Tibial artery (tissue), 4 donors: ENCODE measurements at regions not wholly inside any gene's neighbourhood (a gene's known extent, or its start where the extent isn't known, plus 50 kb on each side); places are given as distances from the start of the nearest gene placed in this dataset.

Source experiments
- DNase-seq, 2 donors: peaks; one replicate each; pipeline ENCODE4 v3.0.0-alpha.2; 2019
- H3K27ac ChIP-seq, 2 donors: fragments of 200-600 bp; sonication (generic) in 1 of 2; 1 replicate in 1 of 2; 2 replicates in 1 of 2; pipeline ENCODE4 v1.5.1; 2018 to 2019; ENCODE audit warnings: mild to moderate bottlenecking in 1 of 2
- H3K27me3 ChIP-seq, 2 donors: fragments of 200-600 bp; sonication (generic) in 1 of 2; one replicate each; pipeline versions ENCODE4 v1.5.1 to v1.6.0; 2016 to 2019
- H3K36me3 ChIP-seq, 3 donors: fragments of 200-600 bp; sonication (generic) in 2 of 3; one replicate each; pipeline ENCODE4 v1.5.1; 2016 to 2019; ENCODE audit warnings: mild to moderate bottlenecking in 2 of 3
- H3K4me1 ChIP-seq, 4 donors: fragments of 200-600 bp; sonication (generic) in 2 of 4; 1 replicate in 3 of 4; 2 replicates in 1 of 4; pipeline ENCODE4 v1.5.1; 2016 to 2019
- H3K4me3 ChIP-seq, 2 donors: fragments of 200-600 bp; sonication (generic) in 1 of 2; 1 replicate in 1 of 2; 2 replicates in 1 of 2; pipeline ENCODE4 v1.5.1; 2018 to 2019; ENCODE audit warnings: mild to moderate bottlenecking in 2 of 2
- H3K9me3 ChIP-seq, 3 donors: fragments of 200-600 bp; sonication (generic) in 1 of 3; one replicate each; pipeline ENCODE4 v1.5.1; 2016 to 2019
- CTCF ChIP-seq, 2 experiments: fragments of 200-600 bp in 1 of 2; fragments of 450-650 bp in 1 of 2; IDR thresholded peaks; one replicate each; pipeline ENCODE4 v1.5.1; 2017 to 2019; ENCODE audit warnings: antibody characterized with exemption in 2 of 2, mild to moderate bottlenecking in 1 of 2, moderate library complexity in 1 of 2
- intact Hi-C: fragments of 100-400 bp; cut with DNase I; formaldehyde crosslinking; loops from one replicate; pipeline ENCODE4 v1.15.0; 2023; ENCODE audit warnings: low total_unique reads

GRCh38 chr1:94653454-94653853, 111.9 kb upstream of the F3 start:
- no peak for TF ChIP-seq CTCF (IDR thresholded peaks at IDR 0.05)
- Histone ChIP-seq H3K4me1 (peaks cover 0 to 21% (median 8%) of the 10 kb centered on the region in 4 donors), H3K27ac (no peak overlapping the region), H3K4me3 (no peak overlapping the region), H3K27me3 (no peaks in the 10 kb centered on the region), H3K9me3 (no peaks in the 10 kb centered on the region), H3K36me3 (no peaks in the 10 kb centered on the region)
- intact Hi-C loops, result no loop called here
- no peak for DNase-seq

- no peaks in the 10 kb centered on the region for H3K9me3 ChIP-seq
- intact Hi-C loops, result no loop called here
- no peaks in the 10 kb centered on the region for H3K36me3 ChIP-seq
- H3K4me1 ChIP-seq, result peaks cover 0 to 28% (median 11%) of the 10 kb centered on the region in 4 donors
- H3K27me3 ChIP-seq, result no peaks in the 10 kb centered on the region
- DNase-seq, result no peak
- H3K4me3 ChIP-seq, result no peak overlapping the region
- no peak overlapping the region for H3K27ac ChIP-seq
- TF ChIP-seq CTCF (IDR thresholded peaks at IDR 0.05), result no peak
These were observed 109.5 kb upstream of the F3 start for GRCh38 chr1:94651076-94651475.

- no peak overlapping the region for H3K27ac ChIP-seq
- no peaks in the 10 kb centered on the region for H3K9me3 ChIP-seq
- no peak for TF ChIP-seq CTCF (IDR thresholded peaks at IDR 0.05)
- DNase-seq, result no peak
- no peaks in the 10 kb centered on the region for H3K36me3 ChIP-seq
- no peak overlapping the region for H3K4me3 ChIP-seq
- peaks cover 0 to 28% (median 11%) of the 10 kb centered on the region in 4 donors for H3K4me1 ChIP-seq
- intact Hi-C loops, result no loop called here
- no peaks in the 10 kb centered on the region for H3K27me3 ChIP-seq
These were observed 108.7 kb upstream of the F3 start for GRCh38 chr1:94650301-94650700.

GRCh38 chr1:94648225-94649007, 106.9 kb upstream of the F3 start:
- no peaks in the 10 kb centered on the region for H3K9me3 ChIP-seq
- peak overlapping the region; percentile 68 to 74 for H3K27ac ChIP-seq
- no peak for TF ChIP-seq CTCF (IDR thresholded peaks at IDR 0.05)
- H3K4me3 ChIP-seq, result peak overlapping the region in 1 of 2 donors; percentile 8
- no peaks in the 10 kb centered on the region for H3K36me3 ChIP-seq
- H3K4me1 ChIP-seq, result peaks cover 0 to 19% (median 8%) of the 10 kb centered on the region in 4 donors
- peak; percentile 90 to 91 for DNase-seq
- intact Hi-C loops, result loop anchor here (10.0 kb wide), 1 partner anchor 146 kb away; no protein-coding TSS in a partner anchor
- no peaks in the 10 kb centered on the region for H3K27me3 ChIP-seq

GRCh38 chr1:94646786-94647555, 105.4 kb upstream of the F3 start:
- intact Hi-C loops, result loop anchor here (10.0 kb wide), 1 partner anchor 148 kb away; no protein-coding TSS in a partner anchor
- no peaks in the 10 kb centered on the region for H3K9me3 ChIP-seq
- H3K27ac ChIP-seq, result peak overlapping the region in 1 of 2 donors; percentile 74
- no peaks in the 10 kb centered on the region for H3K36me3 ChIP-seq
- H3K4me1 ChIP-seq, result peaks cover 0 to 17% (median 6%) of the 10 kb centered on the region in 4 donors
- DNase-seq, result no peak
- no peak overlapping the region for H3K4me3 ChIP-seq
- no peaks in the 10 kb centered on the region for H3K27me3 ChIP-seq
- no peak for TF ChIP-seq CTCF (IDR thresholded peaks at IDR 0.05)
